ENCODE measurements at regions not wholly inside any gene's neighbourhood (a gene's known extent, or its start where the extent isn't known, plus 50 kb on each side); places are given as distances from the start of the nearest gene placed in this dataset.
A peak's percentile ranks its signal among the peaks of the same experiment; 100 is the strongest.

GRCh38 chr9:87088621-87089365 lies 141.5 kb upstream of the GAS1 start:
- no peak overlapping the region for H3K4me3 ChIP-seq (replicated peaks; ENCODE audit: low read depth, low read length)
- no peak for DNase-seq (ENCODE audit: low read depth)
- TF ChIP-seq CTCF (IDR thresholded peaks at IDR 0.05; ENCODE audit: low read length, missing control alignments), result no peak

GRCh38 chr9:87089506-87089905 lies 142.2 kb upstream of the GAS1 start:
- H3K4me3 ChIP-seq (replicated peaks; ENCODE audit: low read depth, low read length), result no peak overlapping the region
- no peak for TF ChIP-seq CTCF (IDR thresholded peaks at IDR 0.05; ENCODE audit: low read length, missing control alignments)
- DNase-seq (ENCODE audit: low read depth), result no peak

GRCh38 chr9:87089929-87090328 lies 142.6 kb upstream of the GAS1 start:
- no peak for TF ChIP-seq CTCF (IDR thresholded peaks at IDR 0.05; ENCODE audit: low read length, missing control alignments)
- H3K4me3 ChIP-seq (replicated peaks; ENCODE audit: low read depth, low read length), result no peak overlapping the region
- DNase-seq (ENCODE audit: low read depth), result peak; percentile 20

- no peak for DNase-seq (ENCODE audit: low read depth)
- TF ChIP-seq CTCF (IDR thresholded peaks at IDR 0.05; ENCODE audit: low read length, missing control alignments), result no peak
- H3K4me3 ChIP-seq (replicated peaks; ENCODE audit: low read depth, low read length), result no peak overlapping the region
Measured at GRCh38 chr9:87093777-87094176, 146.5 kb upstream of the GAS1 start.

- no peak overlapping the region for H3K4me3 ChIP-seq (replicated peaks; ENCODE audit: low read depth, low read length)
- no peak for DNase-seq (ENCODE audit: low read depth)
- no peak for TF ChIP-seq CTCF (IDR thresholded peaks at IDR 0.05; ENCODE audit: low read length, missing control alignments)
Measured at GRCh38 chr9:87095951-87096350, 148.6 kb upstream of the GAS1 start.

- no peak overlapping the region for H3K4me3 ChIP-seq (replicated peaks; ENCODE audit: low read depth, low read length)
- no peak for TF ChIP-seq CTCF (IDR thresholded peaks at IDR 0.05; ENCODE audit: low read length, missing control alignments)
- no peak for DNase-seq (ENCODE audit: low read depth)
Measured at GRCh38 chr9:87096506-87096905, 149.2 kb upstream of the GAS1 start.

- TF ChIP-seq CTCF (IDR thresholded peaks at IDR 0.05; ENCODE audit: low read length, missing control alignments), result no peak
- H3K4me3 ChIP-seq (replicated peaks; ENCODE audit: low read depth, low read length), result no peak overlapping the region
- DNase-seq (ENCODE audit: low read depth), result no peak
Measured at GRCh38 chr9:87097238-87097637, 149.9 kb upstream of the GAS1 start.
